ENCODE measurements at regions not wholly inside any gene's neighbourhood (a gene's known extent, or its start where the extent isn't known, plus 50 kb on each side); places are given as distances from the start of the nearest gene placed in this dataset.

- H3K4me3 ChIP-seq, result no peak overlapping the region
- DNase-seq (no peak), ATAC-seq (no peak)
- no peaks in the 10 kb centered on the region for H3K36me3 ChIP-seq
- intact Hi-C loops (cut with DNase I), result no loop called here
- H3K27ac ChIP-seq, result no peak overlapping the region
- no peaks in the 10 kb centered on the region for H3K27me3 ChIP-seq
- no peaks in the 10 kb centered on the region for H3K9me3 ChIP-seq
- 8% methylated on average over 1 of the region's 1 CpG for WGBS (ENCODE audit: insufficient coverage, low coverage, low lambda C conversion rate, missing lambda C conversion rate)
- no peaks in the 10 kb centered on the region for H3K4me1 ChIP-seq
- TF ChIP-seq POLR2A (IDR thresholded peaks at IDR 0.05) (no peak), CTCF (IDR thresholded peaks at IDR 0.05) (no peak)
Observed at GRCh38 chr14:22024137-22024536, 350.5 kb upstream of the OR4E1 start.

GRCh38 chr14:22018890-22019289 lies 345.3 kb upstream of the OR4E1 start:
- intact Hi-C loops (cut with DNase I), result no loop called here
- no peak for TF ChIP-seq POLR2A (IDR thresholded peaks at IDR 0.05)
- TF ChIP-seq CTCF (IDR thresholded peaks at IDR 0.05), result no peak

GRCh38 chr14:22012452-22012851 lies 338.8 kb upstream of the OR4E1 start:
- Histone ChIP-seq H3K9me3 (no peaks in the 10 kb centered on the region), H3K27ac (no peak overlapping the region), H3K4me1 (no peaks in the 10 kb centered on the region), H3K36me3 (no peaks in the 10 kb centered on the region), H3K4me3 (no peak overlapping the region), H3K27me3 (no peaks in the 10 kb centered on the region)
- ATAC-seq, result no peak
- no peak for TF ChIP-seq POLR2A (IDR thresholded peaks at IDR 0.05)
- no peak for TF ChIP-seq CTCF (IDR thresholded peaks at IDR 0.05)
- 29% methylated on average over 1 of the region's 3 CpGs for WGBS (ENCODE audit: insufficient coverage, low coverage, low lambda C conversion rate, missing lambda C conversion rate)
- intact Hi-C loops (cut with DNase I), result no loop called here
- no peak for DNase-seq

More at GRCh38 chr14:22018890-22019289, 345.3 kb upstream of the OR4E1 start:
- Histone ChIP-seq H3K27me3 (no peaks in the 10 kb centered on the region), H3K4me1 (no peaks in the 10 kb centered on the region), H3K27ac (no peak overlapping the region), H3K9me3 (no peaks in the 10 kb centered on the region), H3K4me3 (no peak overlapping the region), H3K36me3 (no peaks in the 10 kb centered on the region)
- DNase-seq (no peak), ATAC-seq (no peak)
- 38% methylated on average over 1 of the region's 1 CpG for WGBS (ENCODE audit: insufficient coverage, low coverage, low lambda C conversion rate, missing lambda C conversion rate)

GRCh38 chr14:22011253-22011642 lies 337.6 kb upstream of the OR4E1 start:
- no peaks in the 10 kb centered on the region for H3K27me3 ChIP-seq
- H3K9me3 ChIP-seq, result no peaks in the 10 kb centered on the region
- intact Hi-C loops (cut with DNase I), result no loop called here
- H3K36me3 ChIP-seq, result no peaks in the 10 kb centered on the region
- no peak overlapping the region for H3K27ac ChIP-seq
- no peaks in the 10 kb centered on the region for H3K4me1 ChIP-seq
- TF ChIP-seq POLR2A (IDR thresholded peaks at IDR 0.05), result no peak
- TF ChIP-seq CTCF (IDR thresholded peaks at IDR 0.05), result no peak
- 43% methylated on average over 2 of the region's 2 CpGs for WGBS (ENCODE audit: insufficient coverage, low coverage, low lambda C conversion rate, missing lambda C conversion rate)
- DNase-seq, result no peak
- no peak for ATAC-seq
- no peak overlapping the region for H3K4me3 ChIP-seq
